ENCODE measurements at regions not wholly inside any gene's neighbourhood (a gene's known extent, or its start where the extent isn't known, plus 50 kb on each side); places are given as distances from the start of the nearest gene placed in this dataset.

DNA sequence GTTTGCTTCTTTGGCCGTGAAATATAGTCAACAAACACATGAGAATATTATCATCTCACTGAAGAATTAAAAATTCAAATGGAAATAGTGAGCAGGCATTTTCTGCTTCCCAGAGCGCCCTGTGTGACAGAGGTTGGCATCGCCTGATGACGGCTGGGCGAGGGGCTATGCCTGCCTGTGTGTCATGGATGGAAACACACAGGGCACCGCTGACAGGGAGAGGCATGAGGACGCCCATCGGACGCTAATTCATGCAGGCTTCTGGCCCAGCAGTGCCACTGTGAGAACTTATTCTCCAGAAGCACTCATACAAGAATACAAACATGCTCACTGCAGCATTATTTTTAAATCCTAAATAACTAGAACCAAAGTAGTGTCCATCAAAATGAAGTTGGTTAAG, 61.4 kb upstream of the OTOS start:
- H3K27ac ChIP-seq (ENCODE audit: low read length): no peak overlapping the region
- peaks cover 47% of the 10 kb centered on the region for H3K4me1 ChIP-seq (ENCODE audit: control insufficient read depth, insufficient read depth, low read length)
- H3K27me3 ChIP-seq (ENCODE audit: control insufficient read depth, insufficient read depth, low read length): peaks cover 8% of the 10 kb centered on the region
- H3K4me3 ChIP-seq (ENCODE audit: low read length): no peak overlapping the region
- no peaks in the 10 kb centered on the region for H3K9me3 ChIP-seq (replicated peaks; ENCODE audit: control insufficient read depth, low read depth, low read length)
- WGBS (ENCODE audit: insufficient coverage): 83% methylated on average over 6 of the region's 9 CpGs
- no peak for DNase-seq
- no peaks in the 10 kb centered on the region for H3K36me3 ChIP-seq (ENCODE audit: control insufficient read depth, insufficient read depth, low read length)

- no peaks in the 10 kb centered on the region for H3K36me3 ChIP-seq (ENCODE audit: control insufficient read depth, insufficient read depth, low read length)
- WGBS (ENCODE audit: insufficient coverage): 66% methylated on average over 5 of the region's 5 CpGs
Measured at GRCh38 chr2:240202586-240202985, 62.1 kb upstream of the OTOS start.

DNA sequence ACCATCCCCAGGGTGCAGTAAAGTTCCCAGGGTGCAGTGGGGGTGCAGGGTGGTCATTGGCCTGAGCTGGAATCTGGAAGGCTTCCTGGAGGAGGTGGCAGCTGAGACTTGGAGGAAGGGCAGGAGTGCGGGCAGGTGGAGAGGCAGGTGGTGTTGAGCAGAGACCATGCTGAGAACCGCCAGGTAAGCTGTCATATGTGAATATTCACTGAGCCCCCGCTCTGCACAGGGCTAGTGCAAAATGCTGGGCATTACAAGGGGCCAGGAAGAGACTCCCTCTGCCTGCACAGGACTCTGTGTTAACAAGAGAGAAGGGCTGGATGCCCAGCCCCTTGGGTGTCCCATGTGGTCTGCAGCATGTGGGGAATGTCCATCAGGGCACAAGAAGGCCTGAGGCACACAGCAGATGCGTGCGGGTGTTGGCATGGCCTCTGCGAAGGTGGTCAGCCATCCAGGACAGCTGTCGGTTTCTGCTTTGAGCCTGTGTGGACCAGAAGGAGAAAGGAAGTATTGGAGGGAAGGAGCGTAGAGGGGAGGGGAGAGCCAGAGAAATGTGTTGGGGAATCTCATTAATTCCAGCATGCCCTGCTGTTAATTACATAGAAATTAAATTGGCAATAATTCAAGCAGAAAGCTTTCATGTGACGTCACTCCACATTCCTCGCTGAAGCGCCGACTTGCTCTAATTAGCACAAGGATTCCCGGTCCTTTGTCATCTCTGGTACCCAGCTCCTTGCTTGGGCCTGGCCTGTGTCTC, 62.8 kb upstream of the OTOS start:
- no peak overlapping the region for H3K27ac ChIP-seq (ENCODE audit: low read length)
- no peaks in the 10 kb centered on the region for H3K9me3 ChIP-seq (replicated peaks; ENCODE audit: control insufficient read depth, low read depth, low read length)
- H3K27me3 ChIP-seq (ENCODE audit: control insufficient read depth, insufficient read depth, low read length): peaks cover 8% of the 10 kb centered on the region
- WGBS (ENCODE audit: insufficient coverage): 54% methylated on average over 12 of the region's 13 CpGs
- DNase-seq: peak; percentile 37
- H3K4me3 ChIP-seq (ENCODE audit: low read length): no peak overlapping the region
- H3K4me1 ChIP-seq (ENCODE audit: control insufficient read depth, insufficient read depth, low read length): peaks cover 40% of the 10 kb centered on the region
- H3K36me3 ChIP-seq (ENCODE audit: control insufficient read depth, insufficient read depth, low read length): no peaks in the 10 kb centered on the region

More at GRCh38 chr2:240202586-240202985, 62.1 kb upstream of the OTOS start:
- no peak for DNase-seq
- Histone ChIP-seq H3K27ac (ENCODE audit: low read length) (no peak overlapping the region), H3K4me1 (ENCODE audit: control insufficient read depth, insufficient read depth, low read length) (peaks cover 40% of the 10 kb centered on the region), H3K4me3 (ENCODE audit: low read length) (no peak overlapping the region), H3K27me3 (ENCODE audit: control insufficient read depth, insufficient read depth, low read length) (peaks cover 8% of the 10 kb centered on the region), H3K9me3 (replicated peaks; ENCODE audit: control insufficient read depth, low read depth, low read length) (no peaks in the 10 kb centered on the region)

GRCh38 chr2:240203788-240204270, 63.4 kb upstream of the OTOS start:
- Histone ChIP-seq H3K27me3 (ENCODE audit: control insufficient read depth, insufficient read depth, low read length) (peaks cover 8% of the 10 kb centered on the region), H3K36me3 (ENCODE audit: control insufficient read depth, insufficient read depth, low read length) (no peaks in the 10 kb centered on the region)
- WGBS (ENCODE audit: insufficient coverage): 69% methylated on average over 9 of the region's 11 CpGs

GRCh38 chr2:240204431-240205276, 64.2 kb upstream of the OTOS start:
- H3K9me3 ChIP-seq (replicated peaks; ENCODE audit: control insufficient read depth, low read depth, low read length): no peaks in the 10 kb centered on the region
- DNase-seq: no peak
- no peak overlapping the region for H3K4me3 ChIP-seq (ENCODE audit: low read length)
- H3K4me1 ChIP-seq (ENCODE audit: control insufficient read depth, insufficient read depth, low read length): peaks cover 38% of the 10 kb centered on the region
- H3K27ac ChIP-seq (ENCODE audit: low read length): no peak overlapping the region
- WGBS (ENCODE audit: insufficient coverage): 81% methylated on average over 14 of the region's 17 CpGs
- H3K27me3 ChIP-seq (ENCODE audit: control insufficient read depth, insufficient read depth, low read length): peaks cover 8% of the 10 kb centered on the region
- H3K36me3 ChIP-seq (ENCODE audit: control insufficient read depth, insufficient read depth, low read length): no peaks in the 10 kb centered on the region

More at GRCh38 chr2:240203788-240204270, 63.4 kb upstream of the OTOS start:
- DNase-seq: no peak
- Histone ChIP-seq H3K4me1 (ENCODE audit: control insufficient read depth, insufficient read depth, low read length) (peaks cover 40% of the 10 kb centered on the region), H3K4me3 (ENCODE audit: low read length) (no peak overlapping the region), H3K9me3 (replicated peaks; ENCODE audit: control insufficient read depth, low read depth, low read length) (no peaks in the 10 kb centered on the region), H3K27ac (ENCODE audit: low read length) (no peak overlapping the region)

- no peak overlapping the region for H3K27ac ChIP-seq (ENCODE audit: low read length)
- no peaks in the 10 kb centered on the region for H3K36me3 ChIP-seq (ENCODE audit: control insufficient read depth, insufficient read depth, low read length)
- peaks cover 34% of the 10 kb centered on the region for H3K4me1 ChIP-seq (ENCODE audit: control insufficient read depth, insufficient read depth, low read length)
- peaks cover 8% of the 10 kb centered on the region for H3K27me3 ChIP-seq (ENCODE audit: control insufficient read depth, insufficient read depth, low read length)
- peak; percentile 51 for DNase-seq
- WGBS (ENCODE audit: insufficient coverage): 40% methylated on average over 1 of the region's 3 CpGs
- no peaks in the 10 kb centered on the region for H3K9me3 ChIP-seq (replicated peaks; ENCODE audit: control insufficient read depth, low read depth, low read length)
- H3K4me3 ChIP-seq (ENCODE audit: low read length): no peak overlapping the region
Measured at GRCh38 chr2:240205348-240205747, 64.9 kb upstream of the OTOS start.

DNA sequence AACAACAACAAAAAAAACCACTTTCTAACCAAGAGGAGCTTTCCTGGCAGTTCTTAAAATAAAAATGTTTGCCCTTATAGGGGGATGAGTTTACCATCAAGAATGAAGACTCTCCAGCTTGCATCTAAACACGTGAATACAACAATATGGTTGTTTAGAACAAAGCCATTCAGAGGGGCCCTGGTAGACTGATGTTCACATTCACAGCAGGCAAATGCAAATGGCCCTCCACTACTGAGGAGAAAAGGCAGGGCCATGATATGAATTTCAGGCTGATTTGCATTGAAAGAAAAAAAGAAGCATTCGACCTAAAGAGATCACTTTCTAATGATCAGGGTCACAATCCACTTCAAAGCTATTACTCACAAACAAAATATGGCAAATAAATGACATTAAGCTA, 65.3 kb upstream of the OTOS start:
- H3K27me3 ChIP-seq (ENCODE audit: control insufficient read depth, insufficient read depth, low read length): peaks cover 7% of the 10 kb centered on the region
- no peak for DNase-seq
- H3K9me3 ChIP-seq (replicated peaks; ENCODE audit: control insufficient read depth, low read depth, low read length): no peaks in the 10 kb centered on the region
- peaks cover 30% of the 10 kb centered on the region for H3K4me1 ChIP-seq (ENCODE audit: control insufficient read depth, insufficient read depth, low read length)
- H3K27ac ChIP-seq (ENCODE audit: low read length): no peak overlapping the region
- no peak overlapping the region for H3K4me3 ChIP-seq (ENCODE audit: low read length)
- WGBS (ENCODE audit: insufficient coverage): no CpG with 5 or more reads among the region's 2 CpGs
- no peaks in the 10 kb centered on the region for H3K36me3 ChIP-seq (ENCODE audit: control insufficient read depth, insufficient read depth, low read length)

DNA sequence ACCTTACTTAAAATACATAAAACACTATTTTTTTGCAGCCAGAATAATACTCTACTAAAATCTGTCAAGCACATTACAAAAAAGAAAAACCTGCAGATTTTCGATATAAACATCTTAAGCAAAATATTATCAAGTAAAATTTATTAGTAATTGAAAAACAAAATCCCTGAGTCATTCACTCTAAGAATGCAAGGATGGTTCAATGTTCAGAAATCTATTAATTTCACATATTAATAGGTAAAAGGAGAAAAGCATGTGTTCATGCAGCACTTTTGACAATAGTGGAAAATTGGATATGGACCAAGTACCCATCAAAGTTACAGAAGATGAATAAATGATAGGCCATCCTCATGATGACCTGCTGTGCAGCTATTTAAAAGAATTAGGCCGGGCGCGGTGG, 66.2 kb upstream of the OTOS start:
- Histone ChIP-seq H3K4me3 (ENCODE audit: low read length) (no peak overlapping the region), H3K4me1 (ENCODE audit: control insufficient read depth, insufficient read depth, low read length) (peaks cover 23% of the 10 kb centered on the region), H3K27me3 (ENCODE audit: control insufficient read depth, insufficient read depth, low read length) (peaks cover 2% of the 10 kb centered on the region), H3K36me3 (ENCODE audit: control insufficient read depth, insufficient read depth, low read length) (no peaks in the 10 kb centered on the region), H3K9me3 (replicated peaks; ENCODE audit: control insufficient read depth, low read depth, low read length) (no peaks in the 10 kb centered on the region), H3K27ac (ENCODE audit: low read length) (no peak overlapping the region)
- no CpG with 5 or more reads among the region's 4 CpGs for WGBS (ENCODE audit: insufficient coverage)
- no peak for DNase-seq

DNA sequence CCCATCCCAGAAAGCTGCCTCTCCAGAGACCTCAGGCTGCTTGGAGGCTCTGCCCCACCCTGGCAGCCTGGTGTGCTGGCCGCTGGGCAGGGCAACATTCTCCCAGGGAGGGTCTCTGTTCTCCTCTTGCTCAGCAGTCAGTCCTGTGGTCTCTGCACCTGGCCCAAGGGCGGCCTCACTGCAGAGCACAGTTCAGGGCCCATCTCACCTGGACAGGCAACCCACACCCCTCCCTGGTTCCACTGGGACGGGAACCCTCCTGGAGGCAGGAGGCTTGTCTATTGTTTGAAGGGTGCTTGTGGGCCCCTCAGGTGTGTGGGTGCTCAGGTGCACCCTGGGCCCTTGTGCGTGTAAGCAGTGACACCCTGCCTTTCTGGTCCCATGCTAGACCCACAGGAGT, 67.2 kb upstream of the OTOS start:
- Histone ChIP-seq H3K36me3 (ENCODE audit: control insufficient read depth, insufficient read depth, low read length) (no peaks in the 10 kb centered on the region), H3K9me3 (replicated peaks; ENCODE audit: control insufficient read depth, low read depth, low read length) (no peaks in the 10 kb centered on the region), H3K27ac (ENCODE audit: low read length) (no peak overlapping the region), H3K4me3 (ENCODE audit: low read length) (no peak overlapping the region), H3K4me1 (ENCODE audit: control insufficient read depth, insufficient read depth, low read length) (peaks cover 21% of the 10 kb centered on the region), H3K27me3 (ENCODE audit: control insufficient read depth, insufficient read depth, low read length) (peaks cover 2% of the 10 kb centered on the region)
- 86% methylated on average over 2 of the region's 4 CpGs for WGBS (ENCODE audit: insufficient coverage)
- no peak for DNase-seq

DNA sequence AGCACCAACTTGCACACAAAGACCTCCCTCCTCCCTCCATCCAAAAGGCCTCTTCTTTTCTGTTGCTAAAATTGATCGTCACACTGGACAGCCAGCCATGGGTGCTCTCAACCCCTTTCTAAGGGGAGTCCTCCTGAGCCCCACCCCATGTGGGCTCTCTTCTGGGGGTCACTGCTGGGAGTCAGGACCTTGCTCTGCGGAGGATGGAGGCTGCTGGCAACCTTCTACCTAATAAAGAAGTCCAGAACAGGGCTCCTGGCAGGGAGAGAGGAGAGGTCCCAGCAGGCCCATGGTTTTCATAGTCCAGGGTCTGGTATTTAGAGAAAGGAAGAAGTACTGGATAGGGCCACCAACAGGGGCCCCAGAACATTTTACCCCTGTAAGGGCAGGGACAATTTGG, 67.6 kb upstream of the OTOS start:
- Histone ChIP-seq H3K27me3 (ENCODE audit: control insufficient read depth, insufficient read depth, low read length) (no peaks in the 10 kb centered on the region), H3K4me3 (ENCODE audit: low read length) (no peak overlapping the region), H3K9me3 (replicated peaks; ENCODE audit: control insufficient read depth, low read depth, low read length) (no peaks in the 10 kb centered on the region), H3K36me3 (ENCODE audit: control insufficient read depth, insufficient read depth, low read length) (no peaks in the 10 kb centered on the region), H3K4me1 (ENCODE audit: control insufficient read depth, insufficient read depth, low read length) (peaks cover 20% of the 10 kb centered on the region), H3K27ac (ENCODE audit: low read length) (no peak overlapping the region)
- WGBS (ENCODE audit: insufficient coverage): no CpG with 5 or more reads among the region's 2 CpGs
- no peak for DNase-seq

Data from muscle of leg (tissue), 3 donors.